ENCODE measurements at regions not wholly inside any gene's neighbourhood (a gene's known extent, or its start where the extent isn't known, plus 50 kb on each side); places are given as distances from the start of the nearest gene placed in this dataset.

DNA sequence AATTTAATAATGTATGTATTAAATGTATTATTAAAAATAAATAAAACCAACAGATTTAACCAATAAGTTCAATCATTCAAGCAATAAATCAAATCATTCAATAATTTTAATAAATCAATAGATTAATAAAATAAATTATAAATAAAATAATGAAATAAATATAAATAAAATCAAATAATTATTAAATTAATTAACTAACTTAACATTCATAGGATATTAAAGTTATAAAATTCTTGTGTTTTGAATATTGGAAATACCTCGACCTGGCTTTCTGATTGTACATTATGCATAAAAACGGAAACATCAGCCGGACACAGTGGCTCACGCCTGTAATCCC is 182.2 kb downstream of the BANP start:
- TF ChIP-seq, protein P1, sequence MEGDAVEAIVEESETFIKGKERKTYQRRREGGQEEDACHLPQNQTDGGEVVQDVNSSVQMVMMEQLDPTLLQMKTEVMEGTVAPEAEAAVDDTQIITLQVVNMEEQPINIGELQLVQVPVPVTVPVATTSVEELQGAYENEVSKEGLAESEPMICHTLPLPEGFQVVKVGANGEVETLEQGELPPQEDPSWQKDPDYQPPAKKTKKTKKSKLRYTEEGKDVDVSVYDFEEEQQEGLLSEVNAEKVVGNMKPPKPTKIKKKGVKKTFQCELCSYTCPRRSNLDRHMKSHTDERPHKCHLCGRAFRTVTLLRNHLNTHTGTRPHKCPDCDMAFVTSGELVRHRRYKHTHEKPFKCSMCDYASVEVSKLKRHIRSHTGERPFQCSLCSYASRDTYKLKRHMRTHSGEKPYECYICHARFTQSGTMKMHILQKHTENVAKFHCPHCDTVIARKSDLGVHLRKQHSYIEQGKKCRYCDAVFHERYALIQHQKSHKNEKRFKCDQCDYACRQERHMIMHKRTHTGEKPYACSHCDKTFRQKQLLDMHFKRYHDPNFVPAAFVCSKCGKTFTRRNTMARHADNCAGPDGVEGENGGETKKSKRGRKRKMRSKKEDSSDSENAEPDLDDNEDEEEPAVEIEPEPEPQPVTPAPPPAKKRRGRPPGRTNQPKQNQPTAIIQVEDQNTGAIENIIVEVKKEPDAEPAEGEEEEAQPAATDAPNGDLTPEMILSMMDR (IDR thresholded peaks at IDR 0.05; ENCODE audit: insufficient read depth, low read depth, low read length) = no peak
- no peak for TF ChIP-seq EZH2 (IDR thresholded peaks at IDR 0.05; ENCODE audit: insufficient read depth, low read length)
